ENCODE measurements at regions not wholly inside any gene's neighbourhood (a gene's known extent, or its start where the extent isn't known, plus 50 kb on each side); places are given as distances from the start of the nearest gene placed in this dataset.
"Not testable (repeated sequence)": the region's sequence is repeated elsewhere in the genome, so short reads cannot be mapped to it uniquely, and the experiment has no call there.

DNA sequence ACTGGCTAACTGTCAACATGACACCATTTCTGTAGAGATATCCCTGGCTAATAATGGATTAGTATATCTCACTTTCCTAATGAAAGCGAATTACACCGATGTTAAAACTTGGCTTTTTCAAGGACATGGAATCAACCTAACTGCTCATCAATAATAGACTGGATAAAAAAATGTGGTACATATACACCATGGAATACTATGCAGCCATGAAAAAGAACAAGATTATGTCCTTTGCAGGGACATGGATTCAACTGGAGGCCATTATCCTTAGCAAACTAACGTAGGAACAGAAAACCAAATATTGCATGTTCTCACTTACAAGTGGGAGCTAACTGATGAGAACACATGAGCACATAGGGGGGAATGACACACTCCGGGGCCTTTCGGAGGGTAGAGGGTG, 62.6 kb downstream of the ZIC1 start:
- no peak for DNase-seq

DNA sequence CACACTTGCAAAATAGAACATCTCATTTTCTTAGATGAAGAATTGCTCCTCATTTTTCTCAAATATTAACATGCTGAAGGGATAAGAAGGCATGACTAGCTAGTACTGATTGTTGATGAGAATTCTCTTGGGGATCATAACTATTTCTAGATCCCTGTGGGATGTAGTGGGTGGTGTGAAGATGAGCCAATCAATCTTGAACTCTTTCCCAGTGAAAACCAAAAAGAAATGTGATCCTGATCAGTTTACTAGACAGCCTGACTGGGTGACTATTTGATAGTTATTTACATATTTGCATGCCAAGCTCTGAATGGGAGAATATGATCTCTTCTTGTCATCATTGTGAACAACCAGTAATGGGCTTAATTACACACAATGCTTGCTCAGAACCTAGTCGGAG, 63.7 kb downstream of the ZIC1 start:
- DNase-seq = no peak

DNA sequence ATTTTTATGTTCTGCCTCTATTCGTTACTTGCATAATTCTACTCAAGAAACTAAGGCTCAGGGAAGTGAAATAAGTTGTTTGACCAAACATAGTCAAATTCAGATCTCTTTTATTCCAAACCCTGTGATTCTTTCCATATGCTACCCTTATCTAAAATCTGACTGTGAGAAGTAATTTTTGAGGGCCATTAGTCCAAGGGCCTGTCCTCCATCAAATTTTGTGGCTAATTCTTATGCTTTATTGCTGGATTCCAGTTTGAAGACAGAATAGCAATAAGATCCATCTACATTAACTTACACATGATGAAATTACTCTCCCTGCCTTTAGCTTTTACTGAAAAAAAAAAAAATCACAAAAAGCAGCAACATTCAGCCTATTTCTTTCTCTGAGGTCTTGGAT, 74.0 kb downstream of the ZIC1 start:
- no peak for DNase-seq

DNA sequence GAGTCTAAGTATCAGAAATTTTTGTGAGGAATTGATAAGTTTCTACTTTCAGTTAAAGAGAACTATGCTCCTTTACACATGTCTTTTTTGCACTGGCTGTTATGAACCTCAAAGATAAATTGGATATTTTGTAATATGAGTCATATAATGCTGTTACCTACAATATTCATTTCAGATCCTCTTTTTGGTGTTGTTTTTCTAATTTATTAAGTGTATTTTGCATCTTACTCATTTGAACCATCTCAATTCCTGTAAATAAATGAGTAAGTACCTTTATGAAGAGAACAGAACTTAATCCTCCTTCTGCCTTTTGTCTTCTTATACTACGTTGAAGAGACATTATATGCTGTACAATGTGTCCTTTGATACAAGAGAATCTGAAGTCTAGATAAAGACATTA, 74.4 kb downstream of the ZIC1 start:
- DNase-seq = no peak

DNA sequence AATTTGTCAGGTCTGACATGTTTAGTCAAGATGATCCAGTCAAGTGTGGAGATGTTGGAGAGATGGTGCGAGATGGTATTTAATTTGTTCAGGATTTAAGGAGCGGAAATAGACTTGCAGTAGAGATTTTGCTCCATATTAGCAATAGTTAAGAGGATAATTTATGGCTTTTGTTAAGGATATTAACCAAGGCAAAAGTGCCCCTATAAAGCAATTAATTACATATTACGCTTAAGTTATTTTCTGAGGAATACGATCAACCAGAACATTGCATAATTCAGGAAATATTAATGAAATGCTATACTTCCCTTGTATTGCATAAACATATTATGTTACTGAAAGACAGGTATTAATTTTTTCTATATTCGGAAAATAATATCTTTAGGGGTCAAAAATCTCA, 83.9 kb downstream of the ZIC1 start:
- DNase-seq = no peak

DNA sequence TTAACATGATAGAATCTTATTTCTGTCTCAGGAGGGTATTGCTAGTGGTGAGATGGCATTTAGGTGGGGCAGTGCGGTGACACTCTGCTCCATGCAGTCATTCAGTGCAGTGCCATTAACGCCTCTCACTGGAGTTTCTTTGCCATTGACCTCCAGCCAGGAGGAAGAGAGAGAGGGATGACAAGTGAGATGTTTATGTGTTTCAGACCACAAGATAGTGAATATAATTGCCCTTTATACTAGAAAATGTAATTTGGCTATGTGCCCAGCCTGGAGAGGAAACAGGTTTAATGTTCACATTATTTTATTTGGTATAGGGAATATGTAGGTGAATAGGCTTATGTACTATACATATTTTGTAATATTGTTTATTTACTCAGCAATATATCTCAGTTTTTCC, 84.5 kb downstream of the ZIC1 start:
- DNase-seq = no peak

DNA sequence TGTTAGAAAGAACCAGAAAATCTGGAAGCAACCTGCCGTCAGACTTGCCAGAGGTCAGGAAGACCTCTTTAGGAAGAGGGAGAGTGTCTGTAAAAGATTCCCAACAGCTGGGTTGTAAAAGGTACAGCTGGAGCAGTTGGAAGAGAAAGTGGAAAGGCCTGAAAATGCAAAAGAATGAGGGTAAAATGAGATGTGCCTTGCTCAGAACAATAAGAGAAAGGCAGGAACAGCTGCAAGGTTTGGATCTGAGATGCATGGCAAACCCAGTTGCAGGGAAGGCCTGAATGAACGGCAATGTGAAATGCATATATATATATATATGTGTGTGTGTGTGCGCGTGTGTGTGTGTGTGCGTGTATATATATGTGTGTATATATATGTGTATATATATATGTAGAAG, 88.1 kb downstream of the ZIC1 start:
- DNase-seq = no peak

DNA sequence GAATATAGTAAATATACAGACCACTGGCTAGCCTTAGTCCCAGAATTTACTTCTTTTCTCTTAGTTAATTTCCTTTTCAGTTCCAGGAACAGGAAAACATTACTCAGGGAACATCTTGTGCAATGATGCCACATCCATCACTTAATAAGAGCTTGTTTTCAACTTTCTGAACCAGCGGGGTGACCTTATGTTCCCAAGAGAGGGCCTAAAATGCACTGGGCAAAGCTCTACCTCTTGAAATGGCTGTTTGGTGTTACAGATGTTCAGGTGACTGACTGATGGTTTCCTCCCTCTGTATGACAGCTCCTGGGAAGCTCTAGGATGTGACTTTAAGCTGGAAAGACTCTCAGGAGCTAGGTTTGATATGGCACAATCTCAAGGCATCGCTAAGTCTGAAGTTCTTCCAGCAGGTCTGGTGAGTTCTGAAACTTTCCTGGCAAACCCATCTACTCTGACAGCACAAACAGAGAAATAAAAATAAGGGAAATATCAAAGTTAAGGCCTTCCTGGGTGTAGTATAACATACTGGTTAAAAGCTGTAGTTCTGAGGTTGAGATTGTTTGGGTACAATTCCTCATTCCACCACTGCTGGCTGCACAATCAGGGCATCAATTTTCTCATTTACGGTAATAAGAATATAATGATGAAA, 98.6 kb downstream of the ZIC1 start:
- DNase-seq = no peak

DNA sequence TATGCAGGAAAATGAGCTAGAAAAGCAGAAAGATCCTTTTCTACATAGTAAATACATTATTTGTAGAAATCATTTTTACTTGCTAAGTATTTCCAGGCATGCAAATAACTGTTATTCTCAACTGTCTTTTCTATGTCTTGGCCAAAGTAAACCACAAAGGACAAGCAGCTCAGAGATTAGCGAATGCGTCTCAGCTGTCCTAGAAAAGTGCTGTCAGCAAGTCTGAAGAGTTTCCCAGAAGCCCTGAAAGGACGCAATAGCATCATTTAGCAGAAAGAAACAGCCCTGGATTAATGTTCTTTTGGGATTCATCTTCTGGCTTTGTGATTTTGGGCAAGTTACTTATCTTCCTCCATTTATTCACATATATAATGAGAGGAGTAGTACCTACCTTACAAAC, 100.3 kb downstream of the ZIC1 start:
- DNase-seq = no peak

DNA sequence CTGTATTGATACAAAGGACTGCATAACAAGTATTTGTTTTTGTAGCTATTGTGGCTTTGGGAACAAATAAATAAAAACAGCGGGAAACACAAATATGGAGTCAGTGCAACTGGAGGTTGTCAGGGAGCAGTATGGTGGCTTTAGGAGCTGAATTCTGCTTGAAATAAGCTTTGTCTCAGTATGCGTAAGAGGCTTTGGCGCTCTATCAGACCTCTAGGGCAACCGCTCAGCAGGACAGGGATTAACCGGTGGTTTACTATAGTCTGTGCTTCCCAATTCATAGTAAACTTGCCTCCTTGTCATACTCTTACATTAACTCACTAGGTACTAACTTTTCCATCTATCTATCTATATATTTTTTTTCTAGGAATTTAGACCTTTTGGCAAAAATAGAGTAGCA, 104.6 kb downstream of the ZIC1 start:
- no peak for DNase-seq

DNA sequence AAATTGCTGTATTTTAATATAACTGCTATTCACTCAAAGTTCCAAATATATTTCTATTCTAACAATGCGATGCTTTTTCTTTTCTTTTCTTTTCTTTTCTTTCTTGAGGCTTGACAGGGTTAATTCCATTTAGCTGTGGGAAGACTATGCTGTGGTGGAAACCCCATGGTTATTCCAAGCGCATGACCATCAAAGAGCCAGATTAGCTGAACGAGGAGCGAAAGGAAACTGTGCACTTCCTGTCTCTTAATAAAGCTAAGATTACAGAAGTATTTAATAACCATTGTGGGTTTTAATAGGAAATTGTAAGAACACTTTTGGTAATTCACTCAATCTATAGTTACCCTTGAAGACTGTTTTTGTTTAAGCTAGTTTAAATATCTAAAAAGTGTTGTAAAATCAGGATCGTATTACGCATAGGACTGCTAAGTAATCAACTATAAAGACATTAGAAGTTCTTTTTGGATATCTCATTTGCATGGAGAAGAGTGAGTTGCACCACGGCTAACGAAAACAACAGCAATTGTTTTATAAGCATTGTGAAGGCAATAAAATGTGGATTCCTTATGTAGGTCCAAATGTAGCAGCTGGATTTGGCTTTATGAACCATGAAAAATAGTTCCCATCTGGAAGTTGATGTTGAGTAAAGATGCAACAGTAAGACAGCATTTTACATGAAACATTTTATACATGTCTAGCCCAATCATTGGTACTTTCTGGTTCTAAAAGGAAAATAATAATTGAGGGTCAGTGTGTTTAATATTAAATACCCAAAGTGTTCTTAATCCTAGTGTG, 105.4 kb downstream of the ZIC1 start:
- DNase-seq = no peak

DNA sequence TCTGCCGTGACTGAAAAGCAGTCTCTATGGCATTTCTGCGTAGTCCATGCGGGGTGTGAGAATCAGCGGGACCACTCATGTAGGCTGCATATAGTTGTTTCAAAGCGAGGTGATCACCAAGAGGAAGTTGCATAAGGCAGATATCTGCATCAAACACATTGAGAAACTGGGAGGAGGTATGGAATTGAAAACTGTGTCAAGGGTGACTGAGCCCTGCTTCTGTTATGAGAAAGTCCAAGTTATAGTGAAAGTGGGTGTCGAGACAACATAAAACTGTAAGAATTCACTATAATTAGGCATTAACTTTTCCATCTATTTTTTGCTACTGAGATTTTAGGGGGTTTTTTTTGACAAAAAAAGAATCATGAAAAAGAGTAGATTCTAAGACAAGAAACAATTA, 109.3 kb downstream of the ZIC1 start:
- no peak for DNase-seq

DNA sequence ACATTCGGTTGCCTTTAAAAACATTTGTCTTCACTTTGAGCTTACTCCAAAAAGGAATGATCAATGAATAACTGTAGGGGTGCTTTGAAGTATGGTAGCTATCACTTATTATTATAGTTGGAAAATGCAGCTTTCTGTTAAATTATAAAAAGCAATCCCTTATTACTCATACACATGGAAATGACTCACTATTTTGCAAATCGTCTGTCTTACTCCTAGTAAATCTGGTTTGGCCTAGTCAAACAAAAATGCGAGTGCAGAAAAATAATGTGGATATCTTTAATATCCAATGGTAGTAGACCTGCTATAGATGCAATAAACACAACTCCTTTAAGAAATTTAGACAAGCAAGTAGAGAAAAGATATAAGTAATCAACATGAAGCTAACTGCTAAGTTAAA, 112.5 kb downstream of the ZIC1 start:
- no peak for DNase-seq

DNA sequence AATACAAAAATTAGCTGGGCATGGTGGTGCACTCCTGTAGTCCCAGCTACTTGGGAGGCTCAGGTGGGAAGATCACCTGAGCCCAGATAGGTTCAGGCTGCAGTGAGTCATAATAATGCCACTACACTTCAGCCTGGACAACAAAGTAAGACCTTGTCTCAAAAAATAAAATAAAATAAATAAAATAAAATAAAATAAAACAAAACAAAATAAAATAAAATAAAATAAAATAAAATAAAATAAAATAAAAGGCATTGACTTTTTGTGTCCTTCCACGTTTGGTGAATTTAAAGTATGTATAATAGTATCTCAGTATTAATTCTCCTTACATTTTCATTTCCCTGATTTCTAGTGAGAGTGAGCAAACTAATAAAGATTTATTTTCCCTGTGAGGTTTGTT, 113.6 kb downstream of the ZIC1 start:
- DNase-seq = not testable (repeated sequence)

DNA sequence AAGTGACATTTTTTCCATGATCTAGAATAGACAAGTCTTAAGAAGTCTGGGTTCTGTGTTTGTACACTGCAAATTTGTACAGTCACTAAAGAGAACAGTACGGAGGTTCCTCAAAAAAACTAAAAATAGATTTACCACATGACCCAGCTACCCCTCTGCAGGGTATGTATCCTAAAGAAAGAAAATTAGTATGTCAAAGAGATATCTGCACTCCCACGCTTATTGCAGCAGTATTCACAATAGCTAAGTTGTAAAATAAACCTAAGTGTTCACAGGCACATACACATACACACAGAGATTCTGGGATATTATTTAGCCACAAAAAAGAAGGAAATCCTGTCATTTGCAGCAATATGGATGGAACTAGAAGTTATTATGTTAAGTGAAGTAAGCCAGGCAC, 120.4 kb downstream of the ZIC1 start:
- DNase-seq = no peak

DNA sequence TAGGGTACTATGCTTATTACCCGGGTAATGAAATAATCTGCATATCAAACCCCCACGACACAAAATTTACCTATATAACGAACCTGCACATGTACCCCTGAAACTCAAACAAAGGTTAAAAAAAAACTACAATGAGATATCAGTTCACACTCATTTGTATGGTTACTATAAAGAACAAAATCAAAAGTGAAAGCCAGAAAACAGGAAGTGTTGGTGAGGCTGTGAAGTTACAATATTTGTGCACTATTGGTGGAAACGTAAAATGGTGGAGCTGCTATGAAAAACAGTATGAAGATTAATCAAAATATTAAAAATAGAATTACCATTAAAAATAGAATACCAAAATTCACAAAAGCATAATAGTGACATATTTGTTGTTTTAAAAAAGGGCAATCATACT, 128.9 kb downstream of the ZIC1 start:
- no peak for DNase-seq

DNA sequence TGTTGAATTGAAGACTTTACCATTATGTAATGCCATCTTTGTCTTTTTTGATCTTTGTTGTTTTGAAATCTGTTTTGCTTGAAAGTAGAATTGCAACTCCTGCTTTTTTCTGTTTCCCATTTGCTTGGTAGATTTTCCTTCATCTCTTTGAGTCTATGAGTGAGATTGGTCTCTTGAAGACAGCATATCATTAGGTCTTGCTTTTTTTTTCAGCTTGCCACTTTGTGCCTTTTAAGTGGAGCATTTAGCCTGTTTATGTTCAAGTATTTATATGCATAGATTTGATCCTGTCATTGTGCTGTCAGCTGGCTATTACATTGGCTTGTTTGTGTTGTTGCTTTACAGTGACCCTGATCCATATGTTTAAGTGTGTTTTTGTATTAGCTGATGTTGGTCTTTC, 131.8 kb downstream of the ZIC1 start:
- no peak for DNase-seq

DNA sequence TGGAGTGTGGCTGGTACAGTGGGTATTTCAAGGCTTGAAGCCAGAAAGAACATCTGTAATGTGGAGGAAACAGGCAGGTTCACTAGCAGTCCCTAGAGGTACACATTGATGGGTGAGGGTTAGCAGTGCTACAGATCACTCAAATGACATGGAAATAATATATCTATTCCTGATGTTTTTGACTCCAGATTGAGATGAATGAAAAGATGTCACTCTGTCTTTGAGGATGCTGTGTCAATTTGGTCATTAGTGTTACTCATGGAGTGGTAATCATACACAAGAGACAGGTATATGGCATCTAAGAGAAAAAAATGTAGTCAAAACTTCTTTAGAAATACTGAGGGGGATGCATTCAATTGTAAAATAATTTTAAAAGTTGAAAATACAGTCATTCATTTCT, 135.1 kb downstream of the ZIC1 start:
- DNase-seq = no peak

DNA sequence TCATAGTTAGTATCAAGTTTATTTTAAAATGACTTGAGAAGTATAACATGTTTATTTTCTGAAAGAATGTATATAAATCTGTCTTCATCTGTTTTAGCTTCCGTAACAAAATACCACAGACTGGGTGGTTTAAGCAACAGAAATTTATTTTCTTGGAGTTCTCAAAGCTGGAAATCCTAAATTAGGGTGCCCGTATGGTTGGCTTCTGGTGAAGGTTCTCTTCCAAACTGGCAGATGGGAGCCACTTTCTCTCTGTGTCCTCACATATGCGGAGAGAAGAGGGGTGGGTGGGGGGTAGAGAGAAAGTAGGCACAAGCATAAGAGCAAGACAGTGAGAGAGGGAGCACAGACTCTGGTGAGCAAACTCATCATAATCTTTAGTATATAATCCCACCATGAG, 142.3 kb downstream of the ZIC1 start:
- DNase-seq = no peak

DNA sequence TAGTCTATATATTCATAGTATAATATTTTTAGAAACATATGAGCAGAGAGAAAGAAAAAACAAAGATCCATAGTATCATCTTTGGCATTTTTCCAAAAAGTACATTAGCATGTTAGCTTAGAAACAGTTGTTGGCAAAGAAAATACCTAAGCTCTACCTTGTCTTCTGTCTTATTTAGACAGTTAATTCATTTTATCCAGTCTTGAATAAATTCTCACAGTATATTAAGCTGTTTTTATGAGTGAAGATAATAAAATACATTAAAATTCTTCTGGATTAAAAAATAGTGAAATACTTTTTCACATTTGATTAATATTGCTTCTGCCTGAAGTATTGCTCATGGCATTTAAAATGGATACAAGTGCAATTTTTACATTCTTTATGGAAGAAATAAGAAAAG, 145.2 kb downstream of the ZIC1 start:
- DNase-seq = no peak

DNA sequence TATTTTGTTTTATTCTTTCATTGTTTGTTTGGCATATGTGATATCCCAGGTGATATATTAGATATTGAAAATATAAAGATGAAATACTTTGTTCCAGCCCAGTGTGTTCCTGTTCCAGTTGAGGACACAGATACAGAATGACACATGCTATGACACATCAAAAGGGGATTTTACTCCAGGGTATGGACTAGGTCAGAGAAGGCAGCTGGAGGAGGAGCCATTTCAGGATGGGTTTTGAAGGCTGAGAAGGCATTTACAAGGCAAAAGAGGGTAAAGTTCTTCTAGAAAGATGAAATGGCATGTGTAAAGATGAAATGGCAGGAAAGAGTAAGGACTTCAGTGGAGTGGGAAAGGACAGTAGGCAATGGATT, 163.8 kb downstream of the ZIC1 start:
- no peak for DNase-seq

DNA sequence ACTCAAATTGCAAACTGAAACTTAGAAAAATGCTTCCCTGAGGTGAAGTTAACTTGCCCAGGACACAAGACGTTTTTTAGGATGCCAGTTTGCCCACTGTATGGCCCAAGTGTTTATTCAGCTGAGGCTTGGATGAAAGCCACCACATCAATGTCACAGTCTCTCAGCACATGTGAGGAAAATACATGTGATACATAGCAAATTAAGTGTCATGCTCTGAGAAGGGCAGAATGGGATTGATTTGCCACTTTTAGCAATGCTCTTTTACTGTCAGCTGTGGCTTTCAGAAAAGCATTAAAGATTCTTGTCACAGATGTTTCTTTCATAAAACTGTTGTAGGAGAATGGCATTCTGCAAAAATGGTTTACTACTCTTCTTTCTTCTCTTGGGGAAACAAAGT, 165.5 kb downstream of the ZIC1 start:
- DNase-seq = no peak

DNA sequence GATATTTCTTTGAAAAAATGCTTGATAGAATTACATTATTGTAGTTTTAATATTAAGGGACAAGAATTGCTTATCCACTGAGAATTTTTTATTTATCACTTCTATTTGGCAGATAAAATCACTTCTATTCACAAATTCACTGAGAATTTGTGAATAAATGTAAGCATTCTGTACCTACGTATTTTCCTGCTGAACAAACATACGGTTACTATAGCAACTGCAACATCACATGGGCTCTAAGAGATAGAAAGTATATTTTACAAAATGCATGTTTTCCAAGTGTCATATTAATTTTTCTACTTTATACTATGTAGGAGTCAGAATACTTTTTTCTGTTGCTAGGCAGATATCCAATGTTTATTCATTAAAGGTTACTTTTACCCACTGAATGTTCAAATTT, 166.2 kb downstream of the ZIC1 start:
- DNase-seq = no peak

DNA sequence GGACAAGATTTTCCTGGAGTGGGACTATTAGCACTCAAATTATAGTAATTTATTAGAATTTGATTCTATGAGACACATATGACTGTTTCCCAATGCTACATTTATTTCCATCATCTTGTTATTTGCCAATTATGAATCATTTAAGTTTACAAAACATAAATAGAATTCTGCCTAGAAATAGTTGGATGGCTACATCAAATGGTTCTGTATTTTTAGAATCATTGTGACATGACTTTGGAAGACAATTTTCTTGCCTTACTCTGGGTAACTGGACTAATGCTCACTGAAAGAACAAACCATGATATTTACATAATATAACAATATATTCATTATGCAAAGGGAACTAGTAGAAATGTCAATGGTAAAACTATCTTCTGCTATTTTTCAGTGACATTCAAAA, 173.5 kb downstream of the ZIC1 start:
- DNase-seq = no peak

DNA sequence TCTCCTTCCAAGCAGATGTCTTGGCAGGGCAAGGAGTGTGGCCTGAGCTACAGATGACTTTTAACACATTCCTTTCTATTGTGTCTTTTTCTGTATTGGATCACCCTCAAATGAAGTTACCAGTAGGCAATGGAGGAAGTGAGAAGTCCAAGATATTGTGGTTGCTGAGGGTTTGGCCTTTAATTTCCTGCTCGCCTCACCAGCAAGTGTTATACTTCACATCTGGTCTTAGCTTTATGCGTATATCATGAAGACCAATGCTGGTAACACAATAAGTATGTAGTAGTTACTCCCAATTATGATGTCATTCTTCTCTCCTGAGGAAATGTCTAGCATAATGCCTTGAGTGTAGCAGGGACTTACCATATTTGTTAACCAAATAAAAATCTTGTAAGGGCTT, 179.9 kb downstream of the ZIC1 start:
- DNase-seq = no peak
